ENCODE measurements at regions not wholly inside any gene's neighbourhood (a gene's known extent, or its start where the extent isn't known, plus 50 kb on each side); places are given as distances from the start of the nearest gene placed in this dataset.
"Not testable (repeated sequence)": the region's sequence is repeated elsewhere in the genome, so short reads cannot be mapped to it uniquely, and the experiment has no call there.

GRCh38 chr20:5686384-5687105, 63.7 kb upstream of the SHLD1 start:
- H3K9me3 Mint-ChIP-seq (ENCODE audit: unreplicated experiment) = no peaks in the 10 kb centered on the region
- no peak overlapping the region for H3K27ac Mint-ChIP-seq (ENCODE audit: unreplicated experiment)
- no peak overlapping the region for H3K4me3 Mint-ChIP-seq (ENCODE audit: unreplicated experiment)
- H3K27me3 Mint-ChIP-seq (ENCODE audit: unreplicated experiment) = peaks cover 1% of the 10 kb centered on the region
- no peak for TF ChIP-seq CTCF (IDR thresholded peaks at IDR 0.05; ENCODE audit: unreplicated experiment)
- DNase-seq (ENCODE audit: low spot score) = no peak
- H3K36me3 Mint-ChIP-seq (ENCODE audit: low read depth, unreplicated experiment) = no peaks in the 10 kb centered on the region
- H3K4me1 Mint-ChIP-seq (ENCODE audit: unreplicated experiment) = peaks cover 18% of the 10 kb centered on the region

GRCh38 chr20:5682556-5682955, 67.6 kb upstream of the SHLD1 start:
- H3K27ac Mint-ChIP-seq (ENCODE audit: unreplicated experiment); H3K27me3 Mint-ChIP-seq (ENCODE audit: unreplicated experiment); H3K4me3 Mint-ChIP-seq (ENCODE audit: unreplicated experiment); H3K4me1 Mint-ChIP-seq (ENCODE audit: unreplicated experiment); H3K9me3 Mint-ChIP-seq (ENCODE audit: unreplicated experiment); H3K36me3 Mint-ChIP-seq (ENCODE audit: low read depth, unreplicated experiment); DNase-seq (ENCODE audit: low spot score): not testable (repeated sequence)

GRCh38 chr20:5680192-5680591, 69.4 kb upstream of the GPCPD1 start:
- Mint-ChIP-seq H3K9me3 (ENCODE audit: unreplicated experiment) (no peaks in the 10 kb centered on the region), H3K4me1 (ENCODE audit: unreplicated experiment) (peaks cover 6% of the 10 kb centered on the region), H3K27ac (ENCODE audit: unreplicated experiment) (no peak overlapping the region), H3K36me3 (ENCODE audit: low read depth, unreplicated experiment) (no peaks in the 10 kb centered on the region), H3K4me3 (ENCODE audit: unreplicated experiment) (no peak overlapping the region), H3K27me3 (ENCODE audit: unreplicated experiment) (no peaks in the 10 kb centered on the region)
- DNase-seq (ENCODE audit: low spot score) = no peak
- no peak for TF ChIP-seq CTCF (IDR thresholded peaks at IDR 0.05; ENCODE audit: unreplicated experiment)

GRCh38 chr20:5678777-5679176, 68.0 kb upstream of the GPCPD1 start:
- no peak for DNase-seq (ENCODE audit: low spot score)
- TF ChIP-seq CTCF (IDR thresholded peaks at IDR 0.05; ENCODE audit: unreplicated experiment) = no peak
- Mint-ChIP-seq H3K4me3 (ENCODE audit: unreplicated experiment) (no peak overlapping the region), H3K36me3 (ENCODE audit: low read depth, unreplicated experiment) (no peaks in the 10 kb centered on the region), H3K27ac (ENCODE audit: unreplicated experiment) (no peak overlapping the region), H3K27me3 (ENCODE audit: unreplicated experiment) (no peaks in the 10 kb centered on the region), H3K4me1 (ENCODE audit: unreplicated experiment) (peaks cover 6% of the 10 kb centered on the region), H3K9me3 (ENCODE audit: unreplicated experiment) (no peaks in the 10 kb centered on the region)

- not testable (repeated sequence) for H3K36me3 Mint-ChIP-seq (ENCODE audit: low read depth, unreplicated experiment); DNase-seq (ENCODE audit: low spot score); H3K4me1 Mint-ChIP-seq (ENCODE audit: unreplicated experiment); H3K9me3 Mint-ChIP-seq (ENCODE audit: unreplicated experiment); H3K4me3 Mint-ChIP-seq (ENCODE audit: unreplicated experiment); H3K27ac Mint-ChIP-seq (ENCODE audit: unreplicated experiment); H3K27me3 Mint-ChIP-seq (ENCODE audit: unreplicated experiment)
Measured at GRCh38 chr20:5677944-5678343, 67.1 kb upstream of the GPCPD1 start.

- H3K27ac Mint-ChIP-seq (ENCODE audit: unreplicated experiment) = no peak overlapping the region
- no peaks in the 10 kb centered on the region for H3K9me3 Mint-ChIP-seq (ENCODE audit: unreplicated experiment)
Measured at GRCh38 chr20:5677389-5677788, 66.6 kb upstream of the GPCPD1 start.

More at GRCh38 chr20:5677389-5677788, 66.6 kb upstream of the GPCPD1 start:
- no peak for TF ChIP-seq CTCF (IDR thresholded peaks at IDR 0.05; ENCODE audit: unreplicated experiment)
- H3K27me3 Mint-ChIP-seq (ENCODE audit: unreplicated experiment) = no peaks in the 10 kb centered on the region
- no peaks in the 10 kb centered on the region for H3K36me3 Mint-ChIP-seq (ENCODE audit: low read depth, unreplicated experiment)
- H3K4me3 Mint-ChIP-seq (ENCODE audit: unreplicated experiment) = no peak overlapping the region
- no peak for DNase-seq (ENCODE audit: low spot score)
- peaks cover 6% of the 10 kb centered on the region for H3K4me1 Mint-ChIP-seq (ENCODE audit: unreplicated experiment)
